Adrenal gland (tissue), 9 donors: ENCODE measurements at regions not wholly inside any gene's neighbourhood (a gene's known extent, or its start where the extent isn't known, plus 50 kb on each side); places are given as distances from the start of the nearest gene placed in this dataset.

Experiments used
- DNase-seq, 7 donors: peaks; one replicate each; pipeline ENCODE4 v3.0.0-alpha.2; 2019 to 2020
- H3K27ac ChIP-seq, 5 donors: fragments of 200-600 bp; sonication (generic) in 4 of 5; 1 replicate in 3 of 5; 2 replicates in 2 of 5; pipeline versions ENCODE4 v1.5.1 to v1.8.0; 2016 to 2020; ENCODE audit warnings: mild to moderate bottlenecking in 1 of 5
- H3K27me3 ChIP-seq: fragments of 200-600 bp; 2 replicates; pipeline ENCODE4 v1.8.0; 2021
- H3K36me3 ChIP-seq, 2 donors: fragments of 200-600 bp; replicated peaks in 1 of 2; 1 replicate in 1 of 2; 2 replicates in 1 of 2; pipeline versions ENCODE4 v1.5.1 to v1.8.0; 2018 to 2022
- H3K4me1 ChIP-seq, 2 donors: fragments of 200-600 bp; replicated peaks in 1 of 2; 1 replicate in 1 of 2; 2 replicates in 1 of 2; pipeline versions ENCODE4 v1.5.1 to v1.8.0; 2018 to 2021
- H3K4me3 ChIP-seq, 4 donors: fragments of 200-600 bp; sonication (generic) in 3 of 4; one replicate each; pipeline ENCODE4 v1.5.1; 2016 to 2018
- H3K9me3 ChIP-seq, 3 donors: fragments of 200-600 bp; sonication (generic) in 1 of 3; replicated peaks in 1 of 3; 1 replicate in 2 of 3; 2 replicates in 1 of 3; pipeline versions ENCODE4 v1.5.1 to v1.8.0; 2016 to 2021
- CTCF ChIP-seq, 6 experiments: fragments of 450-650 bp in 4 of 6; fragments of 200-600 bp in 2 of 6; sonication (generic) in 1 of 6; IDR thresholded peaks; 1 replicate in 5 of 6; 2 replicates in 1 of 6; pipeline versions ENCODE4 v1.5.1 to v1.8.0; 2016 to 2021; ENCODE audit warnings: antibody characterized with exemption in 6 of 6, mild to moderate bottlenecking in 2 of 6, moderate library complexity in 1 of 6
- POLR2A ChIP-seq, 2 donors: fragments of 450-650 bp; IDR thresholded peaks; one replicate each; pipeline ENCODE4 v1.6.1; 2017; ENCODE audit warnings: antibody characterized with exemption in 2 of 2, mild to moderate bottlenecking in 2 of 2, moderate library complexity in 1 of 2
- WGBS, 4 donors: extraction: QIAGEN DNeasy Blood & Tissue Kit in 2 of 4; methylation state at CpG; one replicate each; pipeline versions ENCODE4 v1.1.5 to v1.1.7; 2013 to 2017; 5-methylcytosine and 5-hydroxymethylcytosine counted together
- intact Hi-C, 2 donors: fragments of 100-400 bp; cut with DNase I; formaldehyde crosslinking; loops; one replicate each; pipeline versions ENCODE4 v1.14.1 to v1.15.0; 2022 to 2023
- donor health status: healthy with polysubstance abuse.
- donor health status: Bipolar disorder and iron deficiency.
- donor health status: DM: yes; HTN: yes; CAD: no.
- donor health status: DM: no; HTN: no; CAD: no.
- donor health status: DM: no; HTN: no; CAD: no.

DNA sequence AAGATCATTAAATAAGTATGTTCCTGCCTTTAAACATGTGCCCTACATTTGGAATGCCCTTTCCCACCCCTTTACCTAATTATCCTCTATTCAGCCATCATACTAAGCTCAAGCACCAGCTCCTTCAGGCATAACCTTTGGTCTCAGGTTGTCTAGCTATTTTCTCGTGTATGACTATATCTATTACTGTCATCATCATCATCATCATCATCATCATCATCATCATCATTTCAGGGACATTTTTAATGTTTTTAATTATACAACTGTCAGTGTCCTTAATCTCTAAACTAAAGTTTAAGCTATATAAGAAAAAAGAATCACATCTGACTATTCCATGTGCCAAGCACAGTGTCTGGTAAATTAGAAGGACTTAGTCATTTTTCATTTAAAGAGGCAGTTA is 214.6 kb upstream of the CTSO start:
- no peak overlapping the region for H3K4me3 ChIP-seq
- H3K27ac ChIP-seq = no peak overlapping the region
- no peaks in the 10 kb centered on the region for H3K9me3 ChIP-seq
- intact Hi-C loops = no loop called here
- no peaks in the 10 kb centered on the region for H3K27me3 ChIP-seq
- DNase-seq = no peak
- H3K36me3 ChIP-seq = no peaks in the 10 kb centered on the region
- no peaks in the 10 kb centered on the region for H3K4me1 ChIP-seq
- no peak for TF ChIP-seq CTCF (IDR thresholded peaks at IDR 0.05)
- no peak for TF ChIP-seq POLR2A (IDR thresholded peaks at IDR 0.05)
- 35 to 62% (median 48%) methylated on average over 1 of the region's 1 CpG for WGBS, 4 donors

GRCh38 chr4:156158747-156159146 is 205.1 kb upstream of the CTSO start:
- H3K27ac ChIP-seq = no peak overlapping the region

DNA sequence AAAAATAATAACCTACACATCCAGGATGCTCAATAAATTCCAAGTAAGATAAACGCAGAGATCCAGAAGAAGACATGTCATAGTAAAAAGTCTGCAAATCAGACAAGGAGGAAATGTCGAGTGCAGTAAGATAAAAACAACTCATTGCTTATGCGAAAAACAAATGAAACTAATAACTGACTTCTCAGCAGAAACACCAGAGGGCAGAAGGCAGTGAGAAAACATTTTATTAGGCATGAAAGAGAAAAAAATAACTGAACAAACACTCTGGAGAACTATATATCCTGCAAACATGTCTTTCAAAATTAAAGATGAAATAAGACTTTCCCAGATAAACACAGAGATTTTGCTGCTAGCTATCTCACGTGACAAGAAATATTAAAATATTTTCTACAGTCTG is 201.3 kb upstream of the CTSO start:
- intact Hi-C loops = no loop called here
- DNase-seq = no peak
- no peak for TF ChIP-seq CTCF (IDR thresholded peaks at IDR 0.05)
- TF ChIP-seq POLR2A (IDR thresholded peaks at IDR 0.05) = no peak
- Histone ChIP-seq H3K36me3 (no peaks in the 10 kb centered on the region), H3K4me1 (no peaks in the 10 kb centered on the region), H3K9me3 (no peaks in the 10 kb centered on the region), H3K27ac (no peak overlapping the region), H3K27me3 (no peaks in the 10 kb centered on the region), H3K4me3 (no peak overlapping the region)
- 64 to 78% (median 78%) methylated on average over 4 of the region's 4 CpGs for WGBS, 4 donors

More at GRCh38 chr4:156158747-156159146, 205.1 kb upstream of the CTSO start:
- DNase-seq = no peak
- intact Hi-C loops = no loop called here
- Histone ChIP-seq H3K27me3 (no peaks in the 10 kb centered on the region), H3K36me3 (no peaks in the 10 kb centered on the region), H3K4me3 (no peak overlapping the region), H3K9me3 (no peaks in the 10 kb centered on the region), H3K4me1 (no peaks in the 10 kb centered on the region)
- no peak for TF ChIP-seq POLR2A (IDR thresholded peaks at IDR 0.05)
- TF ChIP-seq CTCF (IDR thresholded peaks at IDR 0.05) = no peak

DNA sequence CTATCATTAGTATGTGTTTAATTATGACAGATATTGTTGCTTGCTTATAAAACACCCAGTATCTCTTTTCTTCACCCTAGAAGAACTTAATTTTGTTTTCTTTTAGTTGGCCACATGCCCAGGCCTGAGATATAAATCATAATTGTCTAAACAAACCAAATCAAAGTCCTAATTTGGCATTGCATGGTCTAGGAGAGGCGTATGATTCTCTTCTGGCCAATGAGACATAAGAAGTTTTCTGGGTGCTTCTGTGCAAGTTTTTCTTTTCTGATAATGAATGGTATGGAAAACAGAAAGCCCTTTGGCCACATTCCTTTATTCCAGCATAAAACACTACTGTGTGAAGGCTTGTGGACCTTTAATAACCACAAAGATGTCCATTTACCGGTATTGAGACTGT is 192.9 kb upstream of the CTSO start:
- Histone ChIP-seq H3K36me3 (no peaks in the 10 kb centered on the region), H3K27ac (no peak overlapping the region), H3K4me1 (no peaks in the 10 kb centered on the region), H3K4me3 (no peak overlapping the region), H3K9me3 (no peaks in the 10 kb centered on the region), H3K27me3 (no peaks in the 10 kb centered on the region)
- intact Hi-C loops = no loop called here
- DNase-seq = no peak
- 54 to 65% (median 60%) methylated on average over 2 of the region's 2 CpGs for WGBS, 4 donors
- TF ChIP-seq CTCF (IDR thresholded peaks at IDR 0.05) (no peak), POLR2A (IDR thresholded peaks at IDR 0.05) (no peak)
